Spleen (tissue), 11 donors: ENCODE measurements at regions not wholly inside any gene's neighbourhood (a gene's known extent, or its start where the extent isn't known, plus 50 kb on each side); places are given as distances from the start of the nearest gene placed in this dataset.
"Not testable (repeated sequence)": the region's sequence is repeated elsewhere in the genome, so short reads cannot be mapped to it uniquely, and the experiment has no call there.

Experiments
- DNase-seq: peaks from one replicate; pipeline ENCODE4 v3.0.0-alpha.2; 2020
- H3K27ac ChIP-seq, 8 donors: fragments of 200-600 bp; sonication (generic) in 7 of 8; 1 replicate in 4 of 8; 2 replicates in 4 of 8; pipeline versions ENCODE4 v1.5.0 to v1.8.0; 2016 to 2021; ENCODE audit warnings: inconsistent platforms in 4 of 8, mild to moderate bottlenecking in 4 of 8, moderate library complexity in 1 of 8
- H3K27me3 ChIP-seq, 7 donors: fragments of 200-600 bp; sonication (generic) in 6 of 7; replicated peaks in 1 of 7; 1 replicate in 4 of 7; 2 replicates in 3 of 7; pipeline versions ENCODE4 v1.5.0 to v1.8.0; 2016 to 2021; ENCODE audit warnings: inconsistent platforms in 3 of 7, mild to moderate bottlenecking in 1 of 7
- H3K36me3 ChIP-seq, 6 donors: fragments of 200-600 bp; sonication (generic) in 5 of 6; 1 replicate in 4 of 6; 2 replicates in 2 of 6; pipeline versions ENCODE4 v1.5.0 to v1.8.0; 2016 to 2021; ENCODE audit warnings: inconsistent platforms in 2 of 6
- H3K4me1 ChIP-seq, 6 donors: fragments of 200-600 bp; sonication (generic) in 5 of 6; 1 replicate in 3 of 6; 2 replicates in 3 of 6; pipeline versions ENCODE4 v1.5.0 to v1.8.0; 2016 to 2021; ENCODE audit warnings: inconsistent platforms in 3 of 6
- H3K4me3 ChIP-seq, 8 donors: fragments of 200-600 bp; sonication (generic) in 7 of 8; 1 replicate in 4 of 8; 2 replicates in 4 of 8; pipeline versions ENCODE4 v1.5.0 to v1.8.0; 2016 to 2021; ENCODE audit warnings: inconsistent platforms in 4 of 8, mild to moderate bottlenecking in 4 of 8, moderate library complexity in 2 of 8
- H3K9me3 ChIP-seq, 8 donors: fragments of 200-600 bp; sonication (generic) in 7 of 8; 1 replicate in 4 of 8; 2 replicates in 4 of 8; pipeline versions ENCODE4 v1.5.0 to v1.8.0; 2016 to 2021; ENCODE audit warnings: inconsistent platforms in 4 of 8
- CTCF ChIP-seq, 11 experiments: fragments of 200-600 bp in 7 of 11; fragments of 450-650 bp in 4 of 11; sonication (generic) in 4 of 11; IDR thresholded peaks in 8 of 11; conservative IDR thresholded peaks in 3 of 11; 1 replicate in 7 of 11; 2 replicates in 4 of 11; pipeline versions ENCODE4 v1.4.0 to v1.8.0; 2016 to 2021; ENCODE audit warnings: antibody characterized with exemption in 11 of 11, inconsistent platforms in 4 of 11, mild to moderate bottlenecking in 1 of 11
- POLR2A ChIP-seq, 3 donors: fragments of 450-650 bp; IDR thresholded peaks; one replicate each; pipeline ENCODE4 v1.5.1; 2017; ENCODE audit warnings: antibody characterized with exemption in 3 of 3, mild to moderate bottlenecking in 1 of 3
- POLR2AphosphoS5 ChIP-seq, 3 donors: sonication (generic); formaldehyde crosslinking; IDR thresholded peaks; one replicate each; pipeline ENCODE4 v1.5.1; 2017; ENCODE audit warnings: antibody characterized with exemption in 3 of 3
- WGBS, 5 donors: extraction: QIAGEN DNeasy Blood & Tissue Kit in 3 of 5; methylation state at CpG; one replicate each; pipeline versions ENCODE4 v1.1.5 to v1.1.7; 2013 to 2018; 5-methylcytosine and 5-hydroxymethylcytosine counted together
- intact Hi-C: fragments of 100-400 bp; cut with DNase I; formaldehyde crosslinking; loops from one replicate; pipeline ENCODE4 v1.15.0; 2023; ENCODE audit warnings: low total_unique reads
- donor health status: healthy with polysubstance abuse.
- donor health status: DM: no; HTN: no; CAD: no; lungs with moderate emphysema.
- donor health status: DM: no; HTN: no; CAD: no.
- donor health status: Bipolar disorder and iron deficiency.
- donor health status: healthy.
- donor health status: DM: no; HTN: no; CAD: no.
- donor health status: DM: yes; HTN: yes; CAD: no.

- no peak overlapping the region for H3K27ac ChIP-seq
- peaks cover 0 to 17% (median 7%) of the 10 kb centered on the region in 8 donors for H3K9me3 ChIP-seq
- TF ChIP-seq POLR2AphosphoS5 (IDR thresholded peaks at IDR 0.05) = no peak
- no peak for TF ChIP-seq POLR2A (IDR thresholded peaks at IDR 0.05)
- TF ChIP-seq CTCF (IDR thresholded peaks at IDR 0.05 in 8 of 11, conservative IDR thresholded peaks at IDR 0.05 in 3 of 11) = no peak
- no peaks in the 10 kb centered on the region for H3K27me3 ChIP-seq
- no peak overlapping the region for H3K4me3 ChIP-seq
- intact Hi-C loops = no loop called here
- H3K4me1 ChIP-seq = no peaks in the 10 kb centered on the region
- no peak for DNase-seq
- no peaks in the 10 kb centered on the region for H3K36me3 ChIP-seq
Measured at GRCh38 chr10:9045311-9045710, 990.8 kb downstream of the GATA3 start.

- intact Hi-C loops = no loop called here
- Histone ChIP-seq H3K27ac (no peak overlapping the region), H3K27me3 (no peaks in the 10 kb centered on the region), H3K4me3 (no peak overlapping the region), H3K4me1 (no peaks in the 10 kb centered on the region), H3K36me3 (no peaks in the 10 kb centered on the region), H3K9me3 (peaks cover 0 to 16% (median 7%) of the 10 kb centered on the region in 8 donors)
- TF ChIP-seq CTCF (IDR thresholded peaks at IDR 0.05 in 8 of 11, conservative IDR thresholded peaks at IDR 0.05 in 3 of 11) (no peak), POLR2AphosphoS5 (IDR thresholded peaks at IDR 0.05) (no peak), POLR2A (IDR thresholded peaks at IDR 0.05) (no peak)
- DNase-seq = no peak
Measured at GRCh38 chr10:9051328-9051974, 997.0 kb downstream of the GATA3 start.

- DNase-seq = no peak
- Histone ChIP-seq H3K9me3 (peaks cover 0 to 25% (median 11%) of the 10 kb centered on the region in 8 donors), H3K4me3 (no peak overlapping the region), H3K27ac (no peak overlapping the region), H3K27me3 (no peaks in the 10 kb centered on the region), H3K4me1 (no peaks in the 10 kb centered on the region), H3K36me3 (no peaks in the 10 kb centered on the region)
- 66 to 88% (median 77%) methylated on average over 1 of the region's 1 CpG for WGBS, 5 donors
- TF ChIP-seq POLR2A (IDR thresholded peaks at IDR 0.05) (no peak), CTCF (IDR thresholded peaks at IDR 0.05 in 8 of 11, conservative IDR thresholded peaks at IDR 0.05 in 3 of 11) (no peak), POLR2AphosphoS5 (IDR thresholded peaks at IDR 0.05) (no peak)
- intact Hi-C loops = no loop called here
Measured at GRCh38 chr10:9052767-9053166, 998.3 kb downstream of the GATA3 start.

GRCh38 chr10:9056521-9056920 lies 1002.0 kb downstream of the GATA3 start:
- DNase-seq = no peak
- intact Hi-C loops = no loop called here

GRCh38 chr10:9057293-9057692 lies 1002.8 kb downstream of the GATA3 start:
- H3K4me3 ChIP-seq, intact Hi-C loops, H3K4me1 ChIP-seq, H3K27ac ChIP-seq, H3K27me3 ChIP-seq, H3K36me3 ChIP-seq, DNase-seq: not testable (repeated sequence)
- 85 to 92% (median 87%) methylated on average over 17 of the region's 17 CpGs for WGBS, 5 donors
- H3K9me3 ChIP-seq = peaks cover 0 to 15% (median 9%) of the 10 kb centered on the region in 8 donors

More at GRCh38 chr10:9056521-9056920, 1002.0 kb downstream of the GATA3 start:
- TF ChIP-seq CTCF (IDR thresholded peaks at IDR 0.05 in 8 of 11, conservative IDR thresholded peaks at IDR 0.05 in 3 of 11) (no peak), POLR2AphosphoS5 (IDR thresholded peaks at IDR 0.05) (no peak), POLR2A (IDR thresholded peaks at IDR 0.05) (no peak)
- Histone ChIP-seq H3K4me3 (no peak overlapping the region), H3K4me1 (no peaks in the 10 kb centered on the region), H3K36me3 (no peaks in the 10 kb centered on the region), H3K27ac (no peak overlapping the region), H3K27me3 (no peaks in the 10 kb centered on the region), H3K9me3 (peaks cover 0 to 15% (median 9%) of the 10 kb centered on the region in 8 donors)
- 85 to 95% (median 90%) methylated on average over 7 to 11 of the region's 11 CpGs for WGBS, 5 donors
